GM18870 (cell line): ENCODE measurements at regions not wholly inside any gene's neighbourhood (a gene's known extent, or its start where the extent isn't known, plus 50 kb on each side); places are given as distances from the start of the nearest gene placed in this dataset.
"Not testable (repeated sequence)": the region's sequence is repeated elsewhere in the genome, so short reads cannot be mapped to it uniquely, and the experiment has no call there.

Experiments
- ATAC-seq: cut with Tn5 transposase; IDR thresholded peaks from one replicate; pipeline ENCODE4 v1.9.1; 2021; ENCODE audit warnings: moderate library complexity; ENCODE audit not compliant: unreplicated experiment

GRCh38 chr3:118635711-118636110, 398.9 kb downstream of the IGSF11 start:
- no peak for ATAC-seq

DNA sequence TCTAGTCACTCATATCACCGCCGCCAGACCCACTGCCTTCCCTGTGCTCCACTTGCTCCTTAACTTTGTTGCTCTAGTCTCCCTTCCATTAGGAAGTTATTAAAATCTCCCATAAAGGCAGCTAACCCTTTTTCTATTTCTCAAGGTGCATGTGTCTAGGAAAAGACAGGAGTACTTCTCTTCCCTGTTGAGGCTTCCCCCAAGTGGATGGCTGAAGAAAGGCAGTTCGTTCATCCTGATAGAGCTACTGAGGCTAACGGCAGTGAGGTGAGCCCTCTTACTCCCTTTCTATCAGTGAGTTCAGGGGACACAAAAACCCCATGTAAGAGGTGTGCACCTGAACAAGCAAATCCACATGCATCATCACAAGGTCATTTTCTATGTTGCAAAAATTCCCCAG, 397.8 kb downstream of the IGSF11 start:
- ATAC-seq: no peak

- no peak for ATAC-seq
Measured at GRCh38 chr3:118637846-118638245, 396.8 kb downstream of the IGSF11 start.

GRCh38 chr3:118641608-118642007, 393.0 kb downstream of the IGSF11 start:
- ATAC-seq: no peak

- no peak for ATAC-seq
Measured at GRCh38 chr3:118671192-118671591, 363.5 kb downstream of the IGSF11 start.

- no peak for ATAC-seq
Measured at GRCh38 chr3:118675305-118675704, 359.3 kb downstream of the IGSF11 start.

DNA sequence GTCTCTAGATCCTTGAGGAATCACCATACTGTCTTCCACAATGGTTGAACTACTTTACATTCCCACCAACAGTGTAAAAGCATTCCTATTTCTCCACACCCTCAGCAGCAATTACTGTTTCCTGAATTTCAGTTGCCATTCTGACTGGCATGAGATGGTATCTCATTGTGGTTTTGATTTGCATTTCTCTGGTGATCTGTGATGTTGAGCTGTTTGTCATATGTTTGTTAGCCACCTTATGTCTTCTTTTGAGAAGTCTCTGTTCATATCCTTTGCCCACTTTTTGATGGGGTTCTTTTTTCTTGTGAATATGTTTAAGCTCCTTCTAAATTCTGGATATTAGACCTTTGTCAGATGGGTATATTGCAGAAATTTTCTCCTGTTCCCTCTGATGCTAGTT, 356.0 kb downstream of the IGSF11 start:
- not testable (repeated sequence) for ATAC-seq

- ATAC-seq: no peak
Measured at GRCh38 chr3:118682921-118683320, 351.7 kb downstream of the IGSF11 start.

DNA sequence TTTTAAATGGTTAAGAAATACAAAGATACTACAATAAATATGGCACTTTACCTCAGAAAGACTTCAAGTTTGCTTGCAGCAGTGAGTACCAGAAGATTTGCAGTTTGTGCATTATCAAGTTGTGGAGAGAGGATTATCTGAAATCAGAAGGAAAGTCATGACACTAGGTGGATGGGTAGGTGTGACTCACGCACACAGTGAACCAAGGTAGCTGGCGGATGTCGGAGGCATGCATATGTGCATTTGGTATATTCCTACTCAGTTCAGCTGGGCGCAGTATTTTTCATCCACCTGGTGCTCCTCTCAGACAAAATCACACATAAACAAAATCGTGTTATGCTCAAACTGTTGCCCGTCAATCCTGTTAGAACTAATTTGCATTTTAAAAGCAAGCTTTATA, 351.0 kb downstream of the IGSF11 start:
- ATAC-seq: no peak

GRCh38 chr3:118688396-118688884, 346.2 kb downstream of the IGSF11 start:
- ATAC-seq: no peak

DNA sequence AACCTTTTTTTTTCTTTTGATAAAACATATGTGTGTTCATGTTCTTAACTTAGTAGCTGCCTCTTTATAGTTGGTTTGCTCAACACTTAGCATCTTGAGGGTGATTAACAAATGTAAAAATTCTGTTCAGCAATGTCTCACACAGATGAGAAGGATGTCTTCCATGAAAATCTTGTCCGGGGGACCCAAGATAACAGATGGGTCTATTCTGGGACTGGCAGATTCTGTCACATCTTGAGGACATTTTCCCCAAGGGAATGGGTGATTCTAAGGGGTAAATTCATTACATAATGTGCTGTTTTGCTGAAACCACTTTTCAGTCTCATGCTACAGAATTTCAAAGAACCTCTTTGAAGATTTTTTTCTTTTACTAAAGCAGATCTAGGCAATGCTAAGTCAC, 342.2 kb downstream of the IGSF11 start:
- no peak for ATAC-seq

- no peak for ATAC-seq
Measured at GRCh38 chr3:118705487-118706219, 329.0 kb downstream of the IGSF11 start.

GRCh38 chr3:118707991-118708390, 326.7 kb downstream of the IGSF11 start:
- no peak for ATAC-seq

DNA sequence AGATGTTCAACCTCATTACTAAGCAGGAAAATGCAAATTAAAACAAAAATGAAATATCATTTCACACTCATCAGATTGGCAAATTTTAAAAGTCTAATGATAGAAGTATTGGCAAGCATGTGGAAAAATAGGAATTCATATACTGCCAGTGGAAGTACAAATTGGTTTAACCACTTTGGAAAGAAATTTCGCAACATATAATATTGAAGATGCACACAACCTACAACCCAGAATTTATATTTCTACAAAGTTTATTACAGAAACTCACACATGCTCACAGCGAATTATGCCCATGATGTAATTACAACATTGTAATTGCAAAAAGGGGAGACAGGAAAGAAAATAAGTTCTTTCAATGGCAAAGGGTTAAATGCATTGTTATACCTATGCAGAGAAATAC, 324.1 kb downstream of the IGSF11 start:
- ATAC-seq: no peak

DNA sequence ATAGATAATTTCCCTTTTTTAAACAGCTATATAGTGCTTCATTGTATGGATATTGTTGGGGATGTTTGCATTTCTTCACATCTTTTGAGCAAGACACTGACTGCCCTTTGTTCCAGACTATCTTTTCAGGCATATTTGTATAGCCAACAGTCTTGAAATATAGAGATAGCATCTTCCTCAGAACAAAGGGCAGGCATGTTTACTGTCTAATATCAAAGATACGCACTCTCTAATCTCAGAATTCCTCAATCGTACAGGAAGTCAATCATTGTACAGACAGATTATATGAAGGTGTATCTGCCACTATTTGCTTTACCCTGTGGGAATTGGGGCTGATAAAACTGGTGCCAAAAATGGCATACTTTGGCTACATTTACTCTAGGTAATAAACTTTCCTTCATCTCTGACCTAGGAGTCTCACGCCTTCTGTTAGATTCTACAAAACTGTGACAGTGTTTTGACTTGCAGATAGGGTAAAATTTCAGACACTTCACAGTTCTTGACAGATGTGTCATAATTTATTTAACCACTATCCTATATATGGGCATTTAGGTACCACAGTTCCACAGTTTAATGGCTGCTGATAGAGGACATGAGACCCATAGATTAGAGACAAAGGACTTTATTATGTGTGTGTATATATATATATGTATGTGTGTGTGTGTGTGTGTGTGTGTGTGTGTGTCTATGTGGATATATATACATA, 321.0 kb downstream of the IGSF11 start:
- no peak for ATAC-seq

DNA sequence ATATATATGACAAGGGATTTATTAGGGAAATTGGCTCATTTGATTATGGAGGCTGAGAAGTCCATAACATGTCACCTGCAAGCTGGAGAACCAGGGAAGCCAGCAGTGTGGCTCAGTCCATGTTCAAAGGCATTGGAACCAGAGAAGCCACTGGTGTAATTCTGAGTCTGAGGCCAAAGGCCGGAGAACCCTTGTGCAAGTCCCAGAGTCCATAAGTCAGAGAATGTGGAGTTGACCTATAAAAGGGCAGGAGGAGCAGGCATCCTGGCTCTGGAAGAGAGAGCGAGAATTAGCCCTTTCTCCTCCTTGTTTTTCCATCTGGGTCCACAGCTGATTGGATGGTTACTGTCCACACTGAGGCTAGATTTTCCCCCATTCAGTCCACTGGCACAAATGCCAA, 319.8 kb downstream of the IGSF11 start:
- ATAC-seq: no peak

- no peak for ATAC-seq
Measured at GRCh38 chr3:118729546-118729945, 305.1 kb downstream of the IGSF11 start.

DNA sequence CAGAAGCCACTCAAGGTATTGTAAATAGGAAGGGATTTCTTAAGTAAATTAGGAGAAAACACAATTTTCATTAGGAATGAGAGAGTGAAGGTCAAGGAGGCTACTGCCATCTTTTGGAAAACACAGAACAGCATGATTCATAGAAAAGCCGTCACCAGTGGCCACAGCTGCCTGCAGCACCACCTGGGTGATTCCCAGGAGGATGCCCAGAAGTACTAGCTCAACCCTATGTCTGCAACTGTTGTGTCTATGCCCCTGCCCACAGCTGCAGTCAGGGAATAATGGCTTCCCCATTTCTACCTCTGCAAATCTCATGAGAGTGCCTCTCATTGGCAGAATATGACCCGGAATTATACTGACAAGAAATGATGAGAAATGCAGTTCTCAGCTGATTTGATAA, 300.0 kb downstream of the IGSF11 start:
- ATAC-seq: no peak

DNA sequence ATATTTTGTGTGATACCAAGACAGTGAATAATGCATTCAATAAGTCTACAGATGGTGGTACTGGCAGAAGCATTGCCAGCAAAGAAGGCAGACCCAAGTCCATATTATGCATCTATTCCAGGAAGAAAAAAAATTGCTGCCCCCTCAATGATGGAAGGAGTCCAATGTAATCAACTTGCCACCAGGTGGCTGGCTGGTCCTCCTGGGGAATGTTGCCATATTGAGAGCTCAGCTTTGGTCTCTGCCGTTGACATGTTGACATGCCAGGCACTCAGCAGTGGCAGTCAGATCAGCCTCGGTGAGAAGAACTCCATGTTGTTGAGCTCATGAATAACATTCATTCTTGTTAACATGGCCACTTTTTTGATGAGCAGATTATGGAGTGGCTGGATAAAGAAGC, 298.5 kb downstream of the IGSF11 start:
- ATAC-seq: no peak

GRCh38 chr3:118740722-118741290, 293.8 kb downstream of the IGSF11 start:
- no peak for ATAC-seq

GRCh38 chr3:118742760-118743159, 291.9 kb downstream of the IGSF11 start:
- no peak for ATAC-seq

DNA sequence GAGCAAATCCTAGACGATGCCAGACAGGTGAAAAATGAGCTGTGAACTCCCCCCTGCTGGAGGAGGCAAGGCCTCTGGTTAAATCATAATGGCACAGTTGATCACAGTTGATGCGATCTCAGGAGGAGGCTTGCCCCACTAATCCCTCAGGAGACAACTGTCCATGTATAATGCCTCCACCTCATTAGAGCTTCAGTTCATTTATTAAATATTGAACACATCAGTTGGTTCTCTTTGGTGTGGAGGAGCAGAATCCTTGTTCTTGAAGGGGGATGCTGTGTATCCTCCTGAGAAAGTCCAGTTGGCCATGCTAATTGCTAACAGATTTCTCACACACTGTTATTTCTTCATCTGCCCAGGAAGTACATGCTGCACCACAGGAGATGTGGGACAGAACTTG, 290.5 kb downstream of the IGSF11 start:
- no peak for ATAC-seq
